ENCODE measurements at regions not wholly inside any gene's neighbourhood (a gene's known extent, or its start where the extent isn't known, plus 50 kb on each side); places are given as distances from the start of the nearest gene placed in this dataset.

DNA sequence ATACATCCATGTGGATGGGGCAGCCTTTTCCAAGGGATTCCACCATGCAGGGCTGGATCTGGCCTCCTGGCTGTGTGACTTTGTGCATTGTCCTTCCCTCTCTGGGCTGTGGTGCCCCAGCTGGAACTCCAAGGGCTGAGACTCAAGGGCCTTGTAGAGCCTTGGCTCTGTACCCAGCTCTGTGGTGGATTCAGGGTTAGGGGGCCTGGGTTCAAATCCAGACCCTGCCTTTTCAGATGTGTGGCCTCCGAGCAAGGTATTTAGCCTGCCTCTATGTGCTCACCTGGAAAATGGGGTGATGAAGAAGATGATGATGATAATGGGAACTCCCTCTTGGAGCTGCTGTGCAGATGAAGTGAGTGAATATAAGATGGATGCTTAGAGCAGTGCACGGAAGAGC, 161.9 kb downstream of the WNT7A start (continued):
- TF ChIP-seq, protein P1, sequence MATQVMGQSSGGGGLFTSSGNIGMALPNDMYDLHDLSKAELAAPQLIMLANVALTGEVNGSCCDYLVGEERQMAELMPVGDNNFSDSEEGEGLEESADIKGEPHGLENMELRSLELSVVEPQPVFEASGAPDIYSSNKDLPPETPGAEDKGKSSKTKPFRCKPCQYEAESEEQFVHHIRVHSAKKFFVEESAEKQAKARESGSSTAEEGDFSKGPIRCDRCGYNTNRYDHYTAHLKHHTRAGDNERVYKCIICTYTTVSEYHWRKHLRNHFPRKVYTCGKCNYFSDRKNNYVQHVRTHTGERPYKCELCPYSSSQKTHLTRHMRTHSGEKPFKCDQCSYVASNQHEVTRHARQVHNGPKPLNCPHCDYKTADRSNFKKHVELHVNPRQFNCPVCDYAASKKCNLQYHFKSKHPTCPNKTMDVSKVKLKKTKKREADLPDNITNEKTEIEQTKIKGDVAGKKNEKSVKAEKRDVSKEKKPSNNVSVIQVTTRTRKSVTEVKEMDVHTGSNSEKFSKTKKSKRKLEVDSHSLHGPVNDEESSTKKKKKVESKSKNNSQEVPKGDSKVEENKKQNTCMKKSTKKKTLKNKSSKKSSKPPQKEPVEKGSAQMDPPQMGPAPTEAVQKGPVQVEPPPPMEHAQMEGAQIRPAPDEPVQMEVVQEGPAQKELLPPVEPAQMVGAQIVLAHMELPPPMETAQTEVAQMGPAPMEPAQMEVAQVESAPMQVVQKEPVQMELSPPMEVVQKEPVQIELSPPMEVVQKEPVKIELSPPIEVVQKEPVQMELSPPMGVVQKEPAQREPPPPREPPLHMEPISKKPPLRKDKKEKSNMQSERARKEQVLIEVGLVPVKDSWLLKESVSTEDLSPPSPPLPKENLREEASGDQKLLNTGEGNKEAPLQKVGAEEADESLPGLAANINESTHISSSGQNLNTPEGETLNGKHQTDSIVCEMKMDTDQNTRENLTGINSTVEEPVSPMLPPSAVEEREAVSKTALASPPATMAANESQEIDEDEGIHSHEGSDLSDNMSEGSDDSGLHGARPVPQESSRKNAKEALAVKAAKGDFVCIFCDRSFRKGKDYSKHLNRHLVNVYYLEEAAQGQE (IDR thresholded peaks at IDR 0.05; ENCODE audit: unreplicated experiment): no peak
- TF ChIP-seq NANOG (IDR thresholded peaks at IDR 0.05; ENCODE audit: borderline replicate concordance) (no peak), STAT1 (IDR thresholded peaks at IDR 0.05; ENCODE audit: unreplicated experiment) (no peak), JUNB (IDR thresholded peaks at IDR 0.05; ENCODE audit: unreplicated experiment) (no peak), EZH2 (IDR thresholded peaks at IDR 0.05; ENCODE audit: low read depth, unreplicated experiment) (no peak), EZH2phosphoT487 (IDR thresholded peaks at IDR 0.05; ENCODE audit: unreplicated experiment) (no peak)

DNA sequence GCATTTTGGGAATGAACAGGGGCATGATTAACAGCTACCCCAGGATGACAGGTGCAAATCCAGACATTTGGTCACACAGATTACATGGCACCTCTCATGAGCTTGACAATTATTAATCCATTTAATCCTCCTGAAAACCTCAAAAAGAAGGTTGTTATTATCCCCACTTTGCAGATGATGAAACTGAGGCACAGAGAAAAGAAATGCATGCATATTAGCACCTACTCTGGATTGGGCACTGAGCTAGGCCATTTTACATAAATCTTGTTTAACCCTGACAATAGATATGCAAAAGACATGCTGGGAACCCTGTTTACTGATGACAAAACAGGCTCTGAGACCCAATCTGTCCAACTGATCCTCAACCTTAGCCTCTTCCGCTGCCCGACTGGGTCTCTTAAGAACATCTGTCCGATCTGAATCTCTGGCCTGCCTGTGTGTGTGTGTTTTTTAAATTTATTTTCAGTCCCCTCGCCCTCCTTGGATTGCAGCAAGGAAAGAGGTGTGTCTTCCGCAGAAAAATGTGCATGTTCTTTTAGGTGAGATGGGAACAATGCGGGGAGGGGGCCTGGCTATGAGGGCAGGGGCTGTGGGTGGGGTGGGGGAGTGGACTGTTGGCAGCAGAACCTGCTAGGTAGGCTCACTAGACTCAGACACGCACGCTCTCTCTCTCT, 162.5 kb downstream of the WNT7A start:
- H3F3A ChIP-seq (replicated peaks; ENCODE audit: low read depth): no peaks in the 10 kb centered on the region
- ATAC-seq (no peak), DNase-seq (ENCODE audit: low spot score) (peak; percentile 8)
- no peak overlapping the region for H3K4me3 ChIP-seq
- Mint-ChIP-seq H3K9me3 (peaks cover 32% of the 10 kb centered on the region), H3K36me3 (ENCODE audit: low read depth) (peaks cover 13% of the 10 kb centered on the region), H3K27me3 (ENCODE audit: insufficient read depth, low read depth, poor library complexity) (peaks cover 6% of the 10 kb centered on the region), H3K4me3 (no peak overlapping the region), H3K27ac (no peak overlapping the region), H3K4me1 (peaks cover 9% of the 10 kb centered on the region; the same call in 2 of the 3 replicates)
- H3K9me2 ChIP-seq (ENCODE audit: insufficient read depth): no peaks in the 10 kb centered on the region
- H2AFZ ChIP-seq: no peak overlapping the region
- H3K79me2 ChIP-seq (replicated peaks; ENCODE audit: insufficient read depth): no peaks in the 10 kb centered on the region
- H3K4me2 ChIP-seq: no peak overlapping the region
- H3K27me3 ChIP-seq (ENCODE audit: insufficient read depth): no peaks in the 10 kb centered on the region
- H3K4me1 ChIP-seq (ENCODE audit: insufficient read depth): no peaks in the 10 kb centered on the region; the same call in 1 of the 2 replicates
- H4K20me1 ChIP-seq (replicated peaks; ENCODE audit: insufficient read depth): no peaks in the 10 kb centered on the region
- H3K36me3 ChIP-seq (ENCODE audit: insufficient read depth): no peaks in the 10 kb centered on the region
- H3K27ac ChIP-seq (ENCODE audit: low read depth): no peak overlapping the region
- TF ChIP-seq, protein P2, sequence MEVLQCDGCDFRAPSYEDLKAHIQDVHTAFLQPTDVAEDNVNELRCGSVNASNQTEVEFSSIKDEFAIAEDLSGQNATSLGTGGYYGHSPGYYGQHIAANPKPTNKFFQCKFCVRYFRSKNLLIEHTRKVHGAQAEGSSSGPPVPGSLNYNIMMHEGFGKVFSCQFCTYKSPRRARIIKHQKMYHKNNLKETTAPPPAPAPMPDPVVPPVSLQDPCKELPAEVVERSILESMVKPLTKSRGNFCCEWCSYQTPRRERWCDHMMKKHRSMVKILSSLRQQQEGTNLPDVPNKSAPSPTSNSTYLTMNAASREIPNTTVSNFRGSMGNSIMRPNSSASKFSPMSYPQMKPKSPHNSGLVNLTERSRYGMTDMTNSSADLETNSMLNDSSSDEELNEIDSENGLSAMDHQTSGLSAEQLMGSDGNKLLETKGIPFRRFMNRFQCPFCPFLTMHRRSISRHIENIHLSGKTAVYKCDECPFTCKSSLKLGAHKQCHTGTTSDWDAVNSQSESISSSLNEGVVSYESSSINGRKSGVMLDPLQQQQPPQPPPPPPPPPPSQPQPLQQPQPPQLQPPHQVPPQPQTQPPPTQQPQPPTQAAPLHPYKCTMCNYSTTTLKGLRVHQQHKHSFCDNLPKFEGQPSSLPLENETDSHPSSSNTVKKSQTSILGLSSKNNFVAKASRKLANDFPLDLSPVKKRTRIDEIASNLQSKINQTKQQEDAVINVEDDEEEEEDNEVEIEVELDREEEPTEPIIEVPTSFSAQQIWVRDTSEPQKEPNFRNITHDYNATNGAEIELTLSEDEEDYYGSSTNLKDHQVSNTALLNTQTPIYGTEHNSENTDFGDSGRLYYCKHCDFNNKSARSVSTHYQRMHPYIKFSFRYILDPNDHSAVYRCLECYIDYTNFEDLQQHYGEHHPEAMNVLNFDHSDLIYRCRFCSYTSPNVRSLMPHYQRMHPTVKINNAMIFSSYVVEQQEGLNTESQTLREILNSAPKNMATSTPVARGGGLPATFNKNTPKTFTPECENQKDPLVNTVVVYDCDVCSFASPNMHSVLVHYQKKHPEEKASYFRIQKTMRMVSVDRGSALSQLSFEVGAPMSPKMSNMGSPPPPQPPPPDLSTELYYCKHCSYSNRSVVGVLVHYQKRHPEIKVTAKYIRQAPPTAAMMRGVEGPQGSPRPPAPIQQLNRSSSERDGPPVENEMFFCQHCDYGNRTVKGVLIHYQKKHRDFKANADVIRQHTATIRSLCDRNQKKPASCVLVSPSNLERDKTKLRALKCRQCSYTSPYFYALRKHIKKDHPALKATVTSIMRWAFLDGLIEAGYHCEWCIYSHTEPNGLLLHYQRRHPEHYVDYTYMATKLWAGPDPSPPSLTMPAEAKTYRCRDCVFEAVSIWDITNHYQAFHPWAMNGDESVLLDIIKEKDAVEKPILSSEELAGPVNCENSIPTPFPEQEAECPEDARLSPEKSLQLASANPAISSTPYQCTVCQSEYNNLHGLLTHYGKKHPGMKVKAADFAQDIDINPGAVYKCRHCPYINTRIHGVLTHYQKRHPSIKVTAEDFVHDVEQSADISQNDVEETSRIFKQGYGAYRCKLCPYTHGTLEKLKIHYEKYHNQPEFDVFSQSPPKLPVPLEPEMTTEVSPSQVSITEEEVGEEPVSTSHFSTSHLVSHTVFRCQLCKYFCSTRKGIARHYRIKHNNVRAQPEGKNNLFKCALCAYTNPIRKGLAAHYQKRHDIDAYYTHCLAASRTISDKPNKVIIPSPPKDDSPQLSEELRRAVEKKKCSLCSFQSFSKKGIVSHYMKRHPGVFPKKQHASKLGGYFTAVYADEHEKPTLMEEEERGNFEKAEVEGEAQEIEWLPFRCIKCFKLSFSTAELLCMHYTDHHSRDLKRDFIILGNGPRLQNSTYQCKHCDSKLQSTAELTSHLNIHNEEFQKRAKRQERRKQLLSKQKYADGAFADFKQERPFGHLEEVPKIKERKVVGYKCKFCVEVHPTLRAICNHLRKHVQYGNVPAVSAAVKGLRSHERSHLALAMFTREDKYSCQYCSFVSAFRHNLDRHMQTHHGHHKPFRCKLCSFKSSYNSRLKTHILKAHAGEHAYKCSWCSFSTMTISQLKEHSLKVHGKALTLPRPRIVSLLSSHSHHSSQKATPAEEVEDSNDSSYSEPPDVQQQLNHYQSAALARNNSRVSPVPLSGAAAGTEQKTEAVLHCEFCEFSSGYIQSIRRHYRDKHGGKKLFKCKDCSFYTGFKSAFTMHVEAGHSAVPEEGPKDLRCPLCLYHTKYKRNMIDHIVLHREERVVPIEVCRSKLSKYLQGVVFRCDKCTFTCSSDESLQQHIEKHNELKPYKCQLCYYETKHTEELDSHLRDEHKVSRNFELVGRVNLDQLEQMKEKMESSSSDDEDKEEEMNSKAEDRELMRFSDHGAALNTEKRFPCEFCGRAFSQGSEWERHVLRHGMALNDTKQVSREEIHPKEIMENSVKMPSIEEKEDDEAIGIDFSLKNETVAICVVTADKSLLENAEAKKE (CRISPR knock-in tag; IDR thresholded peaks at IDR 0.05): no peak
- TF ChIP-seq JUNB (IDR thresholded peaks at IDR 0.05; ENCODE audit: unreplicated experiment): no peak
- TF ChIP-seq, protein P1 (IDR thresholded peaks at IDR 0.05; ENCODE audit: unreplicated experiment): no peak
- no peak for TF ChIP-seq STAT1 (IDR thresholded peaks at IDR 0.05; ENCODE audit: unreplicated experiment)
- TF ChIP-seq NANOG (IDR thresholded peaks at IDR 0.05; ENCODE audit: borderline replicate concordance): no peak
- TF ChIP-seq, protein P3, sequence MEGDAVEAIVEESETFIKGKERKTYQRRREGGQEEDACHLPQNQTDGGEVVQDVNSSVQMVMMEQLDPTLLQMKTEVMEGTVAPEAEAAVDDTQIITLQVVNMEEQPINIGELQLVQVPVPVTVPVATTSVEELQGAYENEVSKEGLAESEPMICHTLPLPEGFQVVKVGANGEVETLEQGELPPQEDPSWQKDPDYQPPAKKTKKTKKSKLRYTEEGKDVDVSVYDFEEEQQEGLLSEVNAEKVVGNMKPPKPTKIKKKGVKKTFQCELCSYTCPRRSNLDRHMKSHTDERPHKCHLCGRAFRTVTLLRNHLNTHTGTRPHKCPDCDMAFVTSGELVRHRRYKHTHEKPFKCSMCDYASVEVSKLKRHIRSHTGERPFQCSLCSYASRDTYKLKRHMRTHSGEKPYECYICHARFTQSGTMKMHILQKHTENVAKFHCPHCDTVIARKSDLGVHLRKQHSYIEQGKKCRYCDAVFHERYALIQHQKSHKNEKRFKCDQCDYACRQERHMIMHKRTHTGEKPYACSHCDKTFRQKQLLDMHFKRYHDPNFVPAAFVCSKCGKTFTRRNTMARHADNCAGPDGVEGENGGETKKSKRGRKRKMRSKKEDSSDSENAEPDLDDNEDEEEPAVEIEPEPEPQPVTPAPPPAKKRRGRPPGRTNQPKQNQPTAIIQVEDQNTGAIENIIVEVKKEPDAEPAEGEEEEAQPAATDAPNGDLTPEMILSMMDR (conservative IDR thresholded peaks at IDR 0.05; ENCODE audit: low read depth in 2 of 2): no peak
- TF ChIP-seq EZH2phosphoT487 (IDR thresholded peaks at IDR 0.05; ENCODE audit: unreplicated experiment): no peak

Measured in GM23338 (cell line).